ENCODE measurements at regions not wholly inside any gene's neighbourhood (a gene's known extent, or its start where the extent isn't known, plus 50 kb on each side); places are given as distances from the start of the nearest gene placed in this dataset.

DNA sequence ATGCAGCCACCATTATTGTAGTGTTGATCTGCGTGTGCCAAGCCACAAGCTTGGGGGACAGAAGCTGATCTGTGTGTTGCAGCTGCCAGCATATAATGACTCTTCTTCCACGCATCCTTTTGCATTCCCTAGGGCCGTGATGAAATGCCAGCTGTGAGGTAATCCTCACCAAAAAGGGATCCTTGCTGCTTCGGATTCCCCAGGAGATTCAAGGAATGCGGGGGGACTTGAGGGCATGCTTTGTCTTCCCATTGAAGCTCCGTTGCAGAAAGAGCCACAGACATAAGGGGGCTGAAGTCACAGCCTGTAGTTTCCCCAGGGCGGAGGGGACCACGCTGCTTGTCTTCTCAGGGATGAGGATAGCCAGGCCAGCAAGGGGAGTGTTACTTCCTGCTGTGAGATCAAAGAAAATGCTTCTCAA lies 281.6 kb upstream of the FMN2 start:
- TF ChIP-seq, protein P1, sequence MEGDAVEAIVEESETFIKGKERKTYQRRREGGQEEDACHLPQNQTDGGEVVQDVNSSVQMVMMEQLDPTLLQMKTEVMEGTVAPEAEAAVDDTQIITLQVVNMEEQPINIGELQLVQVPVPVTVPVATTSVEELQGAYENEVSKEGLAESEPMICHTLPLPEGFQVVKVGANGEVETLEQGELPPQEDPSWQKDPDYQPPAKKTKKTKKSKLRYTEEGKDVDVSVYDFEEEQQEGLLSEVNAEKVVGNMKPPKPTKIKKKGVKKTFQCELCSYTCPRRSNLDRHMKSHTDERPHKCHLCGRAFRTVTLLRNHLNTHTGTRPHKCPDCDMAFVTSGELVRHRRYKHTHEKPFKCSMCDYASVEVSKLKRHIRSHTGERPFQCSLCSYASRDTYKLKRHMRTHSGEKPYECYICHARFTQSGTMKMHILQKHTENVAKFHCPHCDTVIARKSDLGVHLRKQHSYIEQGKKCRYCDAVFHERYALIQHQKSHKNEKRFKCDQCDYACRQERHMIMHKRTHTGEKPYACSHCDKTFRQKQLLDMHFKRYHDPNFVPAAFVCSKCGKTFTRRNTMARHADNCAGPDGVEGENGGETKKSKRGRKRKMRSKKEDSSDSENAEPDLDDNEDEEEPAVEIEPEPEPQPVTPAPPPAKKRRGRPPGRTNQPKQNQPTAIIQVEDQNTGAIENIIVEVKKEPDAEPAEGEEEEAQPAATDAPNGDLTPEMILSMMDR (IDR thresholded peaks at IDR 0.05), result no peak
- DNase-seq (ENCODE audit: low spot score), result no peak
- no peak for ATAC-seq (ENCODE audit: low FRiP score)

GRCh38 chr1:239811211-239811885 lies 280.3 kb upstream of the FMN2 start:
- no peak for ATAC-seq (ENCODE audit: low FRiP score)
- DNase-seq (ENCODE audit: low spot score), result no peak
- TF ChIP-seq, protein P1 (IDR thresholded peaks at IDR 0.05), result no peak

DNA sequence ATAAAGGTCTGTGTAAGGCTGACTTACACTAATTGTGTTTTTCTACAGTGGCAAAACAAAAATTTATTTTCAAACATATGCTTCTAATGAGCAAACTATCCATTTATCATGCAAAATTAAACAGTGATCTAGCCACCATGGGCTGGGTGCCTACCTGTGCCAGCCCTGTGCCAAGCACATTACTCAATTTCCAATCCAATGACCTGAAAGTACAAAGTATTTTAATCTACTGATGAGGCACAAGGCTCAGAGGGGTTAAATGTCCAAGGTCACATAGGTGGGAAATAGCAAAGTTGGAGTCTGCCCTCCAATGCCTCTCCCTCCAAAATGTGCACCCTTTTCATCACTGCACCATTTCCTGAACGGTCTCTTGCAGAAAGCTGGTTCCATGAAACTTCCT lies 279.1 kb upstream of the FMN2 start:
- ATAC-seq (ENCODE audit: low FRiP score) (no peak), DNase-seq (ENCODE audit: low spot score) (no peak)
- TF ChIP-seq, protein P1 (IDR thresholded peaks at IDR 0.05), result no peak

DNA sequence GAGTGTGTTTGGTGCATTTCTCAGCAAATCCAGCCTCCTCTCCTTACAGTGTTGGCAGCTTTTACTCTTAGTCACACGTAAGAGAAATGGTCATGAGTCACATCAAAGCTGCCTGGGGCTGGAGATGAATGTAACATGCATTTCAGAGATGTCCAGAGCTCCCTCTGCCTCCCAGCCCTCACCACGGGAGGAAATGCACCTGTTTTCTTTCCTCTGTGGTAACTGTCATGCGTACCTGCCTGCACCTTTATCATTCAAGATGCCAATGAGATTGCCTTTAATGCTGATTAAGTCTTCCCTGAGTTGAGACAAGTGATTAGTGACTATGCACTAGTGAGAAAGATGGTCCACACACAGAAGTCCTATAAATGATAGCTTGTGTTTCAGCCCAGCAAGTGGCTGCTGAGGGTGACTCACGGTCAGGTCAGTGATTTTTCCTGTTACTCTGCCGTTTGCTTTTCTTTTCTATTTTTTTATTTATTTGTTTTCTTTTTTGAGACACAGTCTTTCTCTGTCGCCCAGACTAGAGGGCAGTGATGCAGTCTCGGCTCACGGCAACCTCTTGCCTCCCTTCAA lies 277.3 kb upstream of the FMN2 start:
- DNase-seq (ENCODE audit: low spot score) (no peak), ATAC-seq (ENCODE audit: low FRiP score) (peak; percentile 71)
- TF ChIP-seq, protein P1 (IDR thresholded peaks at IDR 0.05), result no peak

- ATAC-seq (ENCODE audit: low FRiP score) (no peak), DNase-seq (ENCODE audit: low spot score) (no peak)
- TF ChIP-seq, protein P1 (IDR thresholded peaks at IDR 0.05), result no peak
These were observed 276.6 kb upstream of the FMN2 start for GRCh38 chr1:239815074-239815473.

GRCh38 chr1:239816081-239816782 lies 275.5 kb upstream of the FMN2 start:
- DNase-seq (ENCODE audit: low spot score) (no peak), ATAC-seq (ENCODE audit: low FRiP score) (peak; percentile 83)
- TF ChIP-seq, protein P1 (IDR thresholded peaks at IDR 0.05), result no peak

Measured in omental fat pad (tissue), 3 donors.